ENCODE measurements at regions not wholly inside any gene's neighbourhood (a gene's known extent, or its start where the extent isn't known, plus 50 kb on each side); places are given as distances from the start of the nearest gene placed in this dataset.

GRCh38 chr3:162391301-162391700 lies 894.7 kb downstream of the OTOL1 start:
- TF ChIP-seq, protein P1, sequence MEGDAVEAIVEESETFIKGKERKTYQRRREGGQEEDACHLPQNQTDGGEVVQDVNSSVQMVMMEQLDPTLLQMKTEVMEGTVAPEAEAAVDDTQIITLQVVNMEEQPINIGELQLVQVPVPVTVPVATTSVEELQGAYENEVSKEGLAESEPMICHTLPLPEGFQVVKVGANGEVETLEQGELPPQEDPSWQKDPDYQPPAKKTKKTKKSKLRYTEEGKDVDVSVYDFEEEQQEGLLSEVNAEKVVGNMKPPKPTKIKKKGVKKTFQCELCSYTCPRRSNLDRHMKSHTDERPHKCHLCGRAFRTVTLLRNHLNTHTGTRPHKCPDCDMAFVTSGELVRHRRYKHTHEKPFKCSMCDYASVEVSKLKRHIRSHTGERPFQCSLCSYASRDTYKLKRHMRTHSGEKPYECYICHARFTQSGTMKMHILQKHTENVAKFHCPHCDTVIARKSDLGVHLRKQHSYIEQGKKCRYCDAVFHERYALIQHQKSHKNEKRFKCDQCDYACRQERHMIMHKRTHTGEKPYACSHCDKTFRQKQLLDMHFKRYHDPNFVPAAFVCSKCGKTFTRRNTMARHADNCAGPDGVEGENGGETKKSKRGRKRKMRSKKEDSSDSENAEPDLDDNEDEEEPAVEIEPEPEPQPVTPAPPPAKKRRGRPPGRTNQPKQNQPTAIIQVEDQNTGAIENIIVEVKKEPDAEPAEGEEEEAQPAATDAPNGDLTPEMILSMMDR (IDR thresholded peaks at IDR 0.05) = no peak
- TF ChIP-seq RFX5 (IDR thresholded peaks at IDR 0.05; ENCODE audit: low read length) (no peak), EZH2phosphoT487 (IDR thresholded peaks at IDR 0.05; ENCODE audit: borderline replicate concordance, low read depth) (no peak), TEAD4 (IDR thresholded peaks at IDR 0.05; ENCODE audit: borderline replicate concordance, insufficient read depth) (no peak), SIN3A (IDR thresholded peaks at IDR 0.05; ENCODE audit: borderline replicate concordance, low read depth, low read length) (no peak), MXI1 (IDR thresholded peaks at IDR 0.05; ENCODE audit: low read depth, low read length) (no peak), SMC3 (IDR thresholded peaks at IDR 0.05; ENCODE audit: low read depth, low read length) (no peak), POLR2AphosphoS5 (IDR thresholded peaks at IDR 0.05; ENCODE audit: low read depth, low read length) (no peak), TAF1 (IDR thresholded peaks at IDR 0.05; ENCODE audit: borderline replicate concordance, low read depth, low read length) (no peak), RAD21 (IDR thresholded peaks at IDR 0.05; ENCODE audit: low read length) (no peak)
- TF ChIP-seq, protein P2, sequence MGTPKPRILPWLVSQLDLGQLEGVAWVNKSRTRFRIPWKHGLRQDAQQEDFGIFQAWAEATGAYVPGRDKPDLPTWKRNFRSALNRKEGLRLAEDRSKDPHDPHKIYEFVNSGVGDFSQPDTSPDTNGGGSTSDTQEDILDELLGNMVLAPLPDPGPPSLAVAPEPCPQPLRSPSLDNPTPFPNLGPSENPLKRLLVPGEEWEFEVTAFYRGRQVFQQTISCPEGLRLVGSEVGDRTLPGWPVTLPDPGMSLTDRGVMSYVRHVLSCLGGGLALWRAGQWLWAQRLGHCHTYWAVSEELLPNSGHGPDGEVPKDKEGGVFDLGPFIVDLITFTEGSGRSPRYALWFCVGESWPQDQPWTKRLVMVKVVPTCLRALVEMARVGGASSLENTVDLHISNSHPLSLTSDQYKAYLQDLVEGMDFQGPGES (IDR thresholded peaks at IDR 0.05; ENCODE audit: low read depth, low read length) = no peak
- TF ChIP-seq, protein P3, sequence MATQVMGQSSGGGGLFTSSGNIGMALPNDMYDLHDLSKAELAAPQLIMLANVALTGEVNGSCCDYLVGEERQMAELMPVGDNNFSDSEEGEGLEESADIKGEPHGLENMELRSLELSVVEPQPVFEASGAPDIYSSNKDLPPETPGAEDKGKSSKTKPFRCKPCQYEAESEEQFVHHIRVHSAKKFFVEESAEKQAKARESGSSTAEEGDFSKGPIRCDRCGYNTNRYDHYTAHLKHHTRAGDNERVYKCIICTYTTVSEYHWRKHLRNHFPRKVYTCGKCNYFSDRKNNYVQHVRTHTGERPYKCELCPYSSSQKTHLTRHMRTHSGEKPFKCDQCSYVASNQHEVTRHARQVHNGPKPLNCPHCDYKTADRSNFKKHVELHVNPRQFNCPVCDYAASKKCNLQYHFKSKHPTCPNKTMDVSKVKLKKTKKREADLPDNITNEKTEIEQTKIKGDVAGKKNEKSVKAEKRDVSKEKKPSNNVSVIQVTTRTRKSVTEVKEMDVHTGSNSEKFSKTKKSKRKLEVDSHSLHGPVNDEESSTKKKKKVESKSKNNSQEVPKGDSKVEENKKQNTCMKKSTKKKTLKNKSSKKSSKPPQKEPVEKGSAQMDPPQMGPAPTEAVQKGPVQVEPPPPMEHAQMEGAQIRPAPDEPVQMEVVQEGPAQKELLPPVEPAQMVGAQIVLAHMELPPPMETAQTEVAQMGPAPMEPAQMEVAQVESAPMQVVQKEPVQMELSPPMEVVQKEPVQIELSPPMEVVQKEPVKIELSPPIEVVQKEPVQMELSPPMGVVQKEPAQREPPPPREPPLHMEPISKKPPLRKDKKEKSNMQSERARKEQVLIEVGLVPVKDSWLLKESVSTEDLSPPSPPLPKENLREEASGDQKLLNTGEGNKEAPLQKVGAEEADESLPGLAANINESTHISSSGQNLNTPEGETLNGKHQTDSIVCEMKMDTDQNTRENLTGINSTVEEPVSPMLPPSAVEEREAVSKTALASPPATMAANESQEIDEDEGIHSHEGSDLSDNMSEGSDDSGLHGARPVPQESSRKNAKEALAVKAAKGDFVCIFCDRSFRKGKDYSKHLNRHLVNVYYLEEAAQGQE (IDR thresholded peaks at IDR 0.05; ENCODE audit: low read depth, low read length) = no peak
